Nephron (organoid): ENCODE measurements at regions not wholly inside any gene's neighbourhood (a gene's known extent, or its start where the extent isn't known, plus 50 kb on each side); places are given as distances from the start of the nearest gene placed in this dataset.

Source experiments
- H3K27ac Mint-ChIP-seq, 3 experiments: 2 replicates each; pipeline ENCODE4 v1.8.0; 2020; ENCODE audit warnings: mixed read lengths in 3 of 3, mild to moderate bottlenecking in 2 of 3, moderate library complexity in 1 of 3
- H3K27me3 Mint-ChIP-seq: 2 replicates; pipeline ENCODE4 v1.8.0; 2021; ENCODE audit warnings: low read depth, mild to moderate bottlenecking, moderate library complexity, mixed read lengths
- H3K36me3 Mint-ChIP-seq: 2 replicates; pipeline ENCODE4 v1.8.0; 2020; ENCODE audit warnings: low read depth, mixed read lengths
- H3K4me1 Mint-ChIP-seq: 2 replicates; pipeline ENCODE4 v1.8.0; 2020; ENCODE audit warnings: mixed read lengths
- H3K4me3 Mint-ChIP-seq, 3 experiments: 2 replicates each; pipeline ENCODE4 v1.8.0; 2020; ENCODE audit warnings: mild to moderate bottlenecking in 3 of 3, mixed read lengths in 3 of 3, moderate library complexity in 2 of 3
- H3K9me3 Mint-ChIP-seq: 2 replicates; pipeline ENCODE4 v1.8.0; 2020; ENCODE audit warnings: mixed read lengths
- TF ChIP-seq, protein P1 (sequence below), 3 experiments: fragments of 200-600 bp; sonication (generic); IDR thresholded peaks; one replicate each; pipeline ENCODE4 v1.5.0; 2021; ENCODE audit warnings: antibody characterized with exemption in 3 of 3; ENCODE audit not compliant: unreplicated experiment in 3 of 3

DNA sequence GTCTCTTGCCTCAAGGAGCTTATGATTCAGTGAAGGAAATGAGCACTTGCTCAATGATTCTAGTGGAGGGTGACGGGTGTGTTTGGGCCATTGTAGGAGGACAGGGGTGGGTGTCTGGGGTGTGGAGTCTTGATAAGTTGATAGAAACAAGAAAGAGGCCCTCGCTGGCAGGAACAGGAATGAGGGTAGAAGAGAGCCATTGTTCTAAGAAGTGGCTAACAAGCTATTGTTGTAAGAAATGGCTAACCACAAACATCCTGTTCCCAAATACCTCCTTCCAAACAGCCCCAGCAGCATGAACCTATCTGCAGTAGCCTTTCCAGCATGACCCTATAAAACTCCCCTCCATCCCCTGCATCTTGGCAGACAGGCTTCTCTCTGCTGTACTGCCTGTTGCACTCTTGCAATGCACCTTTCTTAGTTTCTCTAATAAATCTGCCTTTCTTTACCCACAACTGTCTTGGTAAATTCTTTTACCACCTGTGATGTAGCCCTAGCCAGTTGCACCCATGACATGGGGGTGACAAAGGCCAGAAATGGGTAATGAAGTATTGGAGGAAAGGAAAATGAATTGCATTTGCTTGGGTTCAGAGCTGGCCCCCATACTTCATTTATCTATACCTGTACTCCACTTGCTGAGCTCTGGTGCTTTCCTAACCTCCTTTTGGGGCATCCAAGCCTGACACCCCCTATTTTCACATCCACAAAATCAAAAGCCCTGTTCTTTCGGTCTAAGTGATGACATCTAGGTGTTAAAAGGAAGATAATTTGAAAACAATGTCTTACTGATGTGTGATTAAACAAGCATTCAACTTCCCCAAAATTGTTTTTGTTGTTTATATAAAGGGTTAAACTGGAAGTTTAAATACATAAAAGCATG lies 389.1 kb downstream of the GRIN2B start:
- H3K4me3 Mint-ChIP-seq, result no peak overlapping the region
- no peaks in the 10 kb centered on the region for H3K9me3 Mint-ChIP-seq
- peak overlapping the region in 1 of 3 experiments; percentile 86 for H3K27ac Mint-ChIP-seq
- H3K27me3 Mint-ChIP-seq, result no peaks in the 10 kb centered on the region
- H3K4me1 Mint-ChIP-seq, result peaks cover 15% of the 10 kb centered on the region
- no peaks in the 10 kb centered on the region for H3K36me3 Mint-ChIP-seq
- TF ChIP-seq, protein P1, sequence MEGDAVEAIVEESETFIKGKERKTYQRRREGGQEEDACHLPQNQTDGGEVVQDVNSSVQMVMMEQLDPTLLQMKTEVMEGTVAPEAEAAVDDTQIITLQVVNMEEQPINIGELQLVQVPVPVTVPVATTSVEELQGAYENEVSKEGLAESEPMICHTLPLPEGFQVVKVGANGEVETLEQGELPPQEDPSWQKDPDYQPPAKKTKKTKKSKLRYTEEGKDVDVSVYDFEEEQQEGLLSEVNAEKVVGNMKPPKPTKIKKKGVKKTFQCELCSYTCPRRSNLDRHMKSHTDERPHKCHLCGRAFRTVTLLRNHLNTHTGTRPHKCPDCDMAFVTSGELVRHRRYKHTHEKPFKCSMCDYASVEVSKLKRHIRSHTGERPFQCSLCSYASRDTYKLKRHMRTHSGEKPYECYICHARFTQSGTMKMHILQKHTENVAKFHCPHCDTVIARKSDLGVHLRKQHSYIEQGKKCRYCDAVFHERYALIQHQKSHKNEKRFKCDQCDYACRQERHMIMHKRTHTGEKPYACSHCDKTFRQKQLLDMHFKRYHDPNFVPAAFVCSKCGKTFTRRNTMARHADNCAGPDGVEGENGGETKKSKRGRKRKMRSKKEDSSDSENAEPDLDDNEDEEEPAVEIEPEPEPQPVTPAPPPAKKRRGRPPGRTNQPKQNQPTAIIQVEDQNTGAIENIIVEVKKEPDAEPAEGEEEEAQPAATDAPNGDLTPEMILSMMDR (IDR thresholded peaks at IDR 0.05; ENCODE audit: unreplicated experiment in 3 of 3), result no peak

DNA sequence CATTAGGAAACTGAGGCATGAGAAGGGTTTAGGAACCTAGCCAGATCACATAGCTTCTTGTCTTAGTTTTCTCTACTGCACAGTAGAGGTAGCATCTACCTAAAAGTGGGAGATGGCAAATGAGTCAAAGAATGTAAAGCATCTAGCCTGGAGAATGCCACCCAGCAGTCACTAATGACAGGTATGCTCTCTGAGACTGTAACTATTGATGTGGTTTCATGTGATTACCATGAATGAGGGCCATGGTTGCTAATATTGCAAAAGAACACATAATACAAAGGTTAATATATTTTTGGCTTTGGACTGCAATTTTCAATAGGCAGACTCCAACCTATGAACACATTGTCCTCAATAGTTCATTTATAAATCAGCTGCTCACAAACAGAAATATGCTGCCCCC lies 389.9 kb downstream of the GRIN2B start:
- no peaks in the 10 kb centered on the region for H3K9me3 Mint-ChIP-seq
- H3K4me1 Mint-ChIP-seq, result peaks cover 14% of the 10 kb centered on the region
- no peaks in the 10 kb centered on the region for H3K36me3 Mint-ChIP-seq
- peak overlapping the region in 1 of 3 experiments; percentile 86 for H3K27ac Mint-ChIP-seq
- TF ChIP-seq, protein P1 (IDR thresholded peaks at IDR 0.05; ENCODE audit: unreplicated experiment in 3 of 3), result no peak
- H3K27me3 Mint-ChIP-seq, result no peaks in the 10 kb centered on the region
- no peak overlapping the region for H3K4me3 Mint-ChIP-seq

DNA sequence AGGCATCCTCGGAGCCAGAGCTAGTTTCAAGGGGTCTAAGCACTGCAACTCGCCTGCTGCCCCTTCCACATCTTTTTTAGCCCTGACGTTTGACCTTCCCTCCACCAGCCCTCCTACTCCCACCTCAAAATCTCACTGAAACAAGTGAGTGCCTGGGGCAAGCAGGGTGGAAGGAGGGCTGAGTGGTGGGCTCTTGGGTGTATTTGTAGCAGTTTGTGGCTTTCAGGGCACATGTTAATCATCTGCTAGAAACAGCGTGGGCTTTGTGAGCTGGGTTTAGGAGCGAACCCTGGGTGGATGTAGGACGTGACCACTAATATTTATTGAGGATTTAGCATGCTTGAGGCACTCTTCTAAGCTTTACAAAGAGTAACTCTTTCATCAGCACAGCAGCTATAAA lies 390.3 kb downstream of the GRIN2B start:
- Mint-ChIP-seq H3K27me3 (no peaks in the 10 kb centered on the region), H3K9me3 (no peaks in the 10 kb centered on the region), H3K4me3 (no peak overlapping the region)

DNA sequence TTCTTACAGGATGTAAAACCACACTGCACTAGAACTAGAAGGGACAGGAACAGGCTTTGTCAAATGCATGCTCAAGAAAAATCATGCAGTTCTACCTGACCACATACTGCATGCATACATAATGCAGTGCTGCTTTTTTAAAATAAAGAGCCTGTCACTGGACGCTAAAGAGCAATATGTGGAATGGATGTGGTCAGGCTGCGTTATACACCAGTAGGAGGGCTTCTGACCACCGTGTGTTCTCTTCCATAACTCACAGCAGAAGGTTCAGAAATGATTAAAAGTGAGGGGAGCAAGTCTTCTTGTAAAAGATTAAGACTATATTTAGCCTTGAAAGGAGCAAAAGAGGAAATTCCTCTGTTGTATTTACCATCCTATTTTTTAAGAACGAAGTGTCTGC lies 392.0 kb downstream of the EMP1 start:
- Mint-ChIP-seq H3K9me3 (no peaks in the 10 kb centered on the region), H3K27ac (peak overlapping the region; percentile 55 to 91 (median 55)), H3K27me3 (no peaks in the 10 kb centered on the region), H3K36me3 (no peaks in the 10 kb centered on the region), H3K4me1 (peaks cover 4% of the 10 kb centered on the region), H3K4me3 (no peak overlapping the region)
- TF ChIP-seq, protein P1 (IDR thresholded peaks at IDR 0.05; ENCODE audit: unreplicated experiment in 3 of 3), result no peak

More for the DNA sequence above, 390.3 kb downstream of the GRIN2B start:
- H3K27ac Mint-ChIP-seq, result peak overlapping the region in 1 of 3 experiments; percentile 86
- H3K36me3 Mint-ChIP-seq, result no peaks in the 10 kb centered on the region
- TF ChIP-seq, protein P1 (IDR thresholded peaks at IDR 0.05; ENCODE audit: unreplicated experiment in 3 of 3), result no peak
- peaks cover 10% of the 10 kb centered on the region for H3K4me1 Mint-ChIP-seq

DNA sequence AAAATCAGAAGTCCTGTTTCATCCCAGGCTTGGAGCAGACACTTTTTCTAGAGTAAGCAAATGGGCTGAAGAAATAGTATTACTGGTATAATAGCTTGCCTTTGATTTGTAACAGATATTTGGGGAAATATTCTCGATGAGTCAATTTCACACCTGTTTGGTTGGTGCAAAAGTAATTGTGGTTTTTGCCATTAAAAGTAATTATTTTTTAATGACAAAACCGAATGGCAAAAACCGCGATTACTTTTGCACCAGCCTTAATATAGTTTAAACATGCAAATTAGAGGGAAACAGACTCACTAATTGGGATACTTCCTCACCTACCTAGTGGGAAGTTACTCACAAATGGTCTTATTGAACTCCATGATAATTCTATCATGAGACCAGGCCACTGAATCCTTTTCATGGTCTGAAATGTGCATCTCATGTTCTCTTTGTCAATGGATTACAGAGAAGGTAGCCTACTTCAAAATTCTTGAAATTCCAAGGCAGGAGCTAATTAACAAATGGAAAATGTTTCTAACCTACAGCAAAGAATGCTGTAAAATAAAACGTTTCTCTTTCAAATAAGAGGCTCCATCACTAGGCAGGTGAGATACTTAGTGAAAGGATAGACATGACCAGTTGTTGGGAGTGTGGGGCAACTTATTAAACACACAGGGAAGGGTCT lies 391.3 kb downstream of the EMP1 start:
- H3K4me1 Mint-ChIP-seq, result peaks cover 4% of the 10 kb centered on the region

More for the DNA sequence above, 391.3 kb downstream of the EMP1 start:
- Mint-ChIP-seq H3K27ac (peak overlapping the region; percentile 55 to 91 (median 55)), H3K36me3 (no peaks in the 10 kb centered on the region), H3K27me3 (no peaks in the 10 kb centered on the region), H3K4me3 (no peak overlapping the region), H3K9me3 (no peaks in the 10 kb centered on the region)
- TF ChIP-seq, protein P1 (IDR thresholded peaks at IDR 0.05; ENCODE audit: unreplicated experiment in 3 of 3), result no peak
